NB4 (cell line): ENCODE measurements at regions not wholly inside any gene's neighbourhood (a gene's known extent, or its start where the extent isn't known, plus 50 kb on each side); places are given as distances from the start of the nearest gene placed in this dataset.

Experiments
- POLR2A ChIP-seq: IDR thresholded peaks from 2 replicates; pipeline ENCODE4 v1.6.1; 2011; ENCODE audit warnings: mild to moderate bottlenecking; ENCODE audit not compliant: insufficient read length; ENCODE audit errors: extremely low read depth
- TF ChIP-seq, protein P1 (sequence below): IDR thresholded peaks from one replicate; pipeline ENCODE4 v1.5.1; 2012; ENCODE audit warnings: low read depth, low read length
- TF ChIP-seq, protein P2 (sequence below): IDR thresholded peaks from 2 replicates; pipeline ENCODE4 v1.6.1; 2011; ENCODE audit warnings: low read depth, low read length

DNA sequence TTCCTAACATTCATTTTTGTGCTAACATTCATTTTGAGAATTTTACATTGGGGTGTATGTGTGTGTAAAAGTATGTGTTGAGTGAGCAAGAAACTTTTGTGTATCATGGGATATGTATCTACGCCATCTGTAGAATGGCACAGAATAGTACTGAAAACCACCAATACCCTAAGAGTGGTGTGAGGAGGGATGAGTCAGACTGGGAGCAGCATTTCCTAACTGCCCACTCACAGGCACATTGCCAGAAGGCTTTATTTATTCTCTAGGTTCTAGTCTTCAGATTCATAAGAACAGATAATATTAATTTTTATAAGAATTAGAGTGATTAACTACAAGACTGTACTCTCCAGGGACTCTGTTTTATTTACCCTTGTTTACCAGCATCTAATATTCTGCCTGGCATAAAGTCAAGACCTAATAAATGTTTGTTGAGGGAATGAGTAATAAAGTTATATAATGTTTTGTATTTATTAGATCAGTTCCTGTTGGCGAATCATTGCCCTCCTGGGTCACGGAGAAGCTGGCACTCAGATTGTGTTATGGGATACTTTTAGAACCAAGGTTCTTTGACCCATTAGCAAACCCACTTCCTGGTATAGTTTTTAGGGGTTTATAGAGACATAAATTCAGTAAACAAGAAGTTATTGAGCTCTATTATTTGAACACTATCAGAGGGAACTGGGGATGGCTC, 159.1 kb upstream of the PPP2R2B start:
- TF ChIP-seq, protein P1, sequence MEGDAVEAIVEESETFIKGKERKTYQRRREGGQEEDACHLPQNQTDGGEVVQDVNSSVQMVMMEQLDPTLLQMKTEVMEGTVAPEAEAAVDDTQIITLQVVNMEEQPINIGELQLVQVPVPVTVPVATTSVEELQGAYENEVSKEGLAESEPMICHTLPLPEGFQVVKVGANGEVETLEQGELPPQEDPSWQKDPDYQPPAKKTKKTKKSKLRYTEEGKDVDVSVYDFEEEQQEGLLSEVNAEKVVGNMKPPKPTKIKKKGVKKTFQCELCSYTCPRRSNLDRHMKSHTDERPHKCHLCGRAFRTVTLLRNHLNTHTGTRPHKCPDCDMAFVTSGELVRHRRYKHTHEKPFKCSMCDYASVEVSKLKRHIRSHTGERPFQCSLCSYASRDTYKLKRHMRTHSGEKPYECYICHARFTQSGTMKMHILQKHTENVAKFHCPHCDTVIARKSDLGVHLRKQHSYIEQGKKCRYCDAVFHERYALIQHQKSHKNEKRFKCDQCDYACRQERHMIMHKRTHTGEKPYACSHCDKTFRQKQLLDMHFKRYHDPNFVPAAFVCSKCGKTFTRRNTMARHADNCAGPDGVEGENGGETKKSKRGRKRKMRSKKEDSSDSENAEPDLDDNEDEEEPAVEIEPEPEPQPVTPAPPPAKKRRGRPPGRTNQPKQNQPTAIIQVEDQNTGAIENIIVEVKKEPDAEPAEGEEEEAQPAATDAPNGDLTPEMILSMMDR: no peak
- no peak for TF ChIP-seq POLR2A
- TF ChIP-seq, protein P2, sequence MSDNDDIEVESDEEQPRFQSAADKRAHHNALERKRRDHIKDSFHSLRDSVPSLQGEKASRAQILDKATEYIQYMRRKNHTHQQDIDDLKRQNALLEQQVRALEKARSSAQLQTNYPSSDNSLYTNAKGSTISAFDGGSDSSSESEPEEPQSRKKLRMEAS: no peak
